ENCODE measurements at regions not wholly inside any gene's neighbourhood (a gene's known extent, or its start where the extent isn't known, plus 50 kb on each side); places are given as distances from the start of the nearest gene placed in this dataset.
"Not testable (repeated sequence)": the region's sequence is repeated elsewhere in the genome, so short reads cannot be mapped to it uniquely, and the experiment has no call there.

DNA sequence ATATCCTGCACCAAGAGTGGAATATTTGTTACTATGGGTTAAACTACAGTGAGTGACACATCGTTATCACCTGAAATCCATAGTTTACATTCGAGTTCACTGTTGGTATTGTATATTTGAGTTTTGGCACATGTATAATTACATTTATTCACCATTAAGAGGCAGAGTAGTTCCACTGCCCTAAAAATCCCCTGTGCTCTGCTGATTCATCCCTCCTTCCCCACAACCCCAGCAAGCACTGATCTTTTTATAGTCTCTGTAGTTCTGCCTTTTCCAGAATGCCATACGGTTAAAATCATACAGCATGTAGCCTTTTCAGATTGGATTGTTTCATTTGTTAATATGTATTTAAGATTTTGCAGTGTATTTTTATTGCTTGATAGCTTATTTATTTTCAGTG, 495.2 kb downstream of the DIRAS2 start:
- H3K4me3 ChIP-seq (ENCODE audit: low read length), result no peak overlapping the region
- H3K4me2 ChIP-seq (ENCODE audit: low read depth, low read length, poor library complexity, severe bottlenecking), result no peak overlapping the region
- H4K20me1 ChIP-seq (ENCODE audit: insufficient read depth, low read depth, low read length), result no peaks in the 10 kb centered on the region
- H3K4me1 ChIP-seq (ENCODE audit: low read length), result no peaks in the 10 kb centered on the region
- H3K27ac ChIP-seq (ENCODE audit: low read length), result no peak overlapping the region
- no peak overlapping the region for H3K9ac ChIP-seq (ENCODE audit: low read length)
- peaks cover 6% of the 10 kb centered on the region; the same call in 1 of the 2 replicates for H3K27me3 ChIP-seq (ENCODE audit: low read length)
- no peaks in the 10 kb centered on the region for H3K36me3 ChIP-seq (ENCODE audit: insufficient read depth, low read length)
- H3K9me3 ChIP-seq (ENCODE audit: low read length), result peaks cover 6% of the 10 kb centered on the region; the same call in 1 of the 2 replicates
- no peaks in the 10 kb centered on the region for H3K79me2 ChIP-seq (ENCODE audit: low read length)
- DNase-seq, result no peak
- no peak overlapping the region for H2AFZ ChIP-seq (ENCODE audit: low read length)
- H3K9me2 ChIP-seq (replicated peaks; ENCODE audit: insufficient read depth, low read length), result no peaks in the 10 kb centered on the region

DNA sequence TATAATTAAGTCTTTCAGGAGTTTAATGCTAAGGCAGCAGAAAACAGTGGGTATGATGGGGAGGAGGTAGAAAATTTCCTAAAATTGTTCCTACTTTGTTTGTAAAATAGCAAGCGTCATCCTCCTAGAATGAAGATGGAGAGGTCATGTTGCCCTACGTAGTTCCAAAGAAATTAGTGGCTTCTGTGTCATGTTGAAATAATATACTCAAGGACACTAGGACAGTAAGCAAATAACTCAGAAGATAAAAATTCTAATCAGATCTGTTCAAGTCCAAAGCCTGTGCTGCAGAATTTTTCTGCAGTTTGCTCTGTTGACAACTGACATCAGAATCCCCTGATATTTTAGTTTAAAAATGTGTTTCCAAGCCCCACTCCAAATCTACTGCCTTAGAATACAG, 486.3 kb downstream of the DIRAS2 start:
- Histone ChIP-seq H2AFZ (ENCODE audit: low read length) (peak overlapping the region; percentile 65), H3K4me2 (ENCODE audit: low read depth, low read length, poor library complexity, severe bottlenecking) (no peak overlapping the region), H3K9ac (ENCODE audit: low read length) (no peak overlapping the region), H3K9me3 (ENCODE audit: low read length) (no peaks in the 10 kb centered on the region), H3K27ac (ENCODE audit: low read length) (no peak overlapping the region), H3K4me1 (ENCODE audit: low read length) (peaks cover 2% of the 10 kb centered on the region; the same call in 1 of the 2 replicates), H3K36me3 (ENCODE audit: insufficient read depth, low read length) (no peaks in the 10 kb centered on the region), H3K9me2 (replicated peaks; ENCODE audit: insufficient read depth, low read length) (no peaks in the 10 kb centered on the region), H3K27me3 (ENCODE audit: low read length) (no peaks in the 10 kb centered on the region), H4K20me1 (ENCODE audit: insufficient read depth, low read depth, low read length) (no peaks in the 10 kb centered on the region), H3K4me3 (ENCODE audit: low read length) (no peak overlapping the region), H3K79me2 (ENCODE audit: low read length) (no peaks in the 10 kb centered on the region)
- DNase-seq, result no peak

DNA sequence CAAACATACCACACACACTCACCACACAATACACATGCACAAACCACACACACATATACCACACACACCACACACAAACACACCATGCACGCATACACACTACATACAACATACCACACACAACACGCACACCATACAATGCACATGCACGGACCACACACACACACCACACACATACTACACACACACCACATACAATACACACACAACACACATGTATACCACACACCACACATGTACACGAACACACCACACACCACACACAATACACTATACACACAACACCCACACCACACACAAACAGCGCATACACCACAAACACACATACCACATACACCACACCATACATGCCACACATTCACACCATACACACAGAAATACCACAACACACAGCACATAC, 480.3 kb downstream of the DIRAS2 start:
- DNase-seq, result no peak
- H3K9me3 ChIP-seq (ENCODE audit: low read length), result no peaks in the 10 kb centered on the region
- no peaks in the 10 kb centered on the region for H3K4me1 ChIP-seq (ENCODE audit: low read length)
- no peak overlapping the region for H3K4me3 ChIP-seq (ENCODE audit: low read length)
- H3K27me3 ChIP-seq (ENCODE audit: low read length), result no peaks in the 10 kb centered on the region
- H4K20me1 ChIP-seq (ENCODE audit: insufficient read depth, low read depth, low read length), result no peaks in the 10 kb centered on the region
- no peak overlapping the region for H3K4me2 ChIP-seq (ENCODE audit: low read depth, low read length, poor library complexity, severe bottlenecking)
- no peak overlapping the region for H3K9ac ChIP-seq (ENCODE audit: low read length)
- H3K9me2 ChIP-seq (replicated peaks; ENCODE audit: insufficient read depth, low read length), result no peaks in the 10 kb centered on the region
- no peak overlapping the region for H2AFZ ChIP-seq (ENCODE audit: low read length)
- no peaks in the 10 kb centered on the region for H3K36me3 ChIP-seq (ENCODE audit: insufficient read depth, low read length)
- no peak overlapping the region for H3K27ac ChIP-seq (ENCODE audit: low read length)
- no peaks in the 10 kb centered on the region for H3K79me2 ChIP-seq (ENCODE audit: low read length)

DNA sequence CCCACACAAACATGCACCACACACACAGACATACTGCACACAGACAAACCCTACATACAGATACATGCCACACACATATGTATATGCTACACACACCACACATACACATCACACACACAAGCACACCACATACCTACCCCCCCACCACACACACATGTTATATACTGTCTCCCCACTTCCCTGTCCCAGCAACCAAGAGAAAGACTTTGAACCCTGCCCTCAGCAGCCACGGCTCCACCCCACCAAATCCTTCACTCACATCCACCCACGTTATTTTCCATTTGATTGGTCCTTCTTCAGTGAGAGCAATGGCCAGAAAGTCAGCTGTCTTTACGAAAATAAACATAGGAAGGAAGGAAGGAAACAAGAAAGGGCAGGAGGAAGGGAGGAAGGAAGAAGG, 479.8 kb downstream of the DIRAS2 start:
- H2AFZ ChIP-seq (ENCODE audit: low read length), result peak overlapping the region; percentile 43; the same call in 1 of the 2 replicates
- no peaks in the 10 kb centered on the region for H3K4me1 ChIP-seq (ENCODE audit: low read length)
- H3K4me2 ChIP-seq (ENCODE audit: low read depth, low read length, poor library complexity, severe bottlenecking), result no peak overlapping the region
- H3K9me2 ChIP-seq (replicated peaks; ENCODE audit: insufficient read depth, low read length), result no peaks in the 10 kb centered on the region
- no peak for DNase-seq
- H3K27ac ChIP-seq (ENCODE audit: low read length), result no peak overlapping the region
- no peaks in the 10 kb centered on the region for H3K36me3 ChIP-seq (ENCODE audit: insufficient read depth, low read length)
- H3K4me3 ChIP-seq (ENCODE audit: low read length), result no peak overlapping the region
- H3K79me2 ChIP-seq (ENCODE audit: low read length), result no peaks in the 10 kb centered on the region
- H3K9me3 ChIP-seq (ENCODE audit: low read length), result no peaks in the 10 kb centered on the region
- no peaks in the 10 kb centered on the region for H4K20me1 ChIP-seq (ENCODE audit: insufficient read depth, low read depth, low read length)
- no peak overlapping the region for H3K9ac ChIP-seq (ENCODE audit: low read length)
- H3K27me3 ChIP-seq (ENCODE audit: low read length), result no peaks in the 10 kb centered on the region

DNA sequence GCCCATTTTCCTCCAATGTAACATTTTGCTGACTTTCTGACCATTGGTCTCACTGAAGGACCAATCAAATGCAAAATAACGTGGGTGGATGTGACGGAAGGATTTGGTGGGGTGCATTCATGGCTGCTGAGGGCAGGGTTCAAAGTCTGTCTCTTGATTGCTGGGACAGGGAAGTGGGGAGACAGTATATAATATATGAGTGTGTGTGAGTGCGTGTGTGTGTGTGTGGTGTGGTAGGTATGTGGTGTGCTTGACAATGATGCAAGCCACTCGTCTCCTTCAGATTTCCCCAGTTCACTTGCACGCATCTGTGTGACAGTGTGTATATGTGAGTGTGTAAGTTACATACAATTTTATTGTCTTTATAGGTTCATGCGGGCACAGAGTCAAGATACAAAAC, 477.3 kb downstream of the DIRAS2 start:
- no peaks in the 10 kb centered on the region for H3K79me2 ChIP-seq (ENCODE audit: low read length)
- H3K4me2 ChIP-seq (ENCODE audit: low read depth, low read length, poor library complexity, severe bottlenecking), result no peak overlapping the region
- H3K36me3 ChIP-seq (ENCODE audit: insufficient read depth, low read length), result no peaks in the 10 kb centered on the region
- no peak overlapping the region for H3K27ac ChIP-seq (ENCODE audit: low read length)
- H3K9me3 ChIP-seq (ENCODE audit: low read length), result no peaks in the 10 kb centered on the region
- H3K4me3 ChIP-seq (ENCODE audit: low read length), result no peak overlapping the region
- no peak overlapping the region for H3K9ac ChIP-seq (ENCODE audit: low read length)
- no peaks in the 10 kb centered on the region for H4K20me1 ChIP-seq (ENCODE audit: insufficient read depth, low read depth, low read length)
- no peaks in the 10 kb centered on the region for H3K9me2 ChIP-seq (replicated peaks; ENCODE audit: insufficient read depth, low read length)
- no peaks in the 10 kb centered on the region for H3K4me1 ChIP-seq (ENCODE audit: low read length)
- peaks cover 2% of the 10 kb centered on the region; the same call in 1 of the 2 replicates for H3K27me3 ChIP-seq (ENCODE audit: low read length)
- DNase-seq, result no peak
- H2AFZ ChIP-seq (ENCODE audit: low read length), result no peak overlapping the region

DNA sequence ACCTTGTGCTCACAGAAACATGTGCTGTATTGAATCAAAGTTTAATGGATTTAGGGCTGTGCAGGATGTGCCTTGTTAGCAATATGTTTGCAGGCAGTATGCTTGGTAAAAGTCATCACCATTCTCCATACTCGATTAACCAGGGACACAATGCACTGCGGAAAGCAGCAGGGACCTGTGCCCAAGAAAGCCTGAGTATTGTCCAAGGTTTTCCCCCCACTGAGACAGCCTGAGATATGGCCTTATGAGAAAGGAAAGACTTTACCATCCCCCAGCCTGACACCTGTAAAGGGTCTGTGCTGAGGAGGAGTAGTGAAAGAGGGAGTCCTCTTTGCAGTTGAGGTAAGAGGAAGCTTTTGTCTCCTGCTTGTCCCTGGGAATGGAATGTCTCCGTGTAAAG, 476.2 kb downstream of the DIRAS2 start:
- not testable (repeated sequence) for H4K20me1 ChIP-seq (ENCODE audit: insufficient read depth, low read depth, low read length); H3K27ac ChIP-seq (ENCODE audit: low read length); H3K4me2 ChIP-seq (ENCODE audit: low read depth, low read length, poor library complexity, severe bottlenecking); DNase-seq; H3K27me3 ChIP-seq (ENCODE audit: low read length); H3K4me1 ChIP-seq (ENCODE audit: low read length); H3K36me3 ChIP-seq (ENCODE audit: insufficient read depth, low read length); H3K4me3 ChIP-seq (ENCODE audit: low read length); H3K79me2 ChIP-seq (ENCODE audit: low read length); H3K9me2 ChIP-seq (replicated peaks; ENCODE audit: insufficient read depth, low read length); H2AFZ ChIP-seq (ENCODE audit: low read length); H3K9ac ChIP-seq (ENCODE audit: low read length); H3K9me3 ChIP-seq (ENCODE audit: low read length)

DNA sequence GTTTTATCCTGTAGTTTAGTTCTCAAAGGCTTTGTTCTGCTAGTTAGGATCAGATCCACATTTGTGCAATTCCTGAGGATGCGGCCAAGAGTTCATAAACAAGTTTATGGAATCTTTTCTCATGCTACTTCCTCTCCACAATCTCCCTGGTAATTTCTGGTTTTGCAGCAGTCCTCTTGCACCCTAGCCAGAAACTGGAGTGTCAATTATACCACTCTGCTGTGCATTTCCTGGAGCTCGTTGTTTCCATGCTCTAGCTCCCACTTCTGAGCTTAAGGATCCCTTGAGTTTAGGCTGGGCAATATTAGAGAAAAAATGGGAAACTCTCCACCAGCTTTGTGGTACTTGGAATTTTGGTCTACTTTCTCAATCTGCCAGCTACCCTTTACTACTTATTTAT, 474.7 kb downstream of the DIRAS2 start:
- no peak for DNase-seq
- no peaks in the 10 kb centered on the region for H3K9me3 ChIP-seq (ENCODE audit: low read length)
- H4K20me1 ChIP-seq (ENCODE audit: insufficient read depth, low read depth, low read length), result no peaks in the 10 kb centered on the region
- H2AFZ ChIP-seq (ENCODE audit: low read length), result no peak overlapping the region
- no peak overlapping the region for H3K4me2 ChIP-seq (ENCODE audit: low read depth, low read length, poor library complexity, severe bottlenecking)
- H3K36me3 ChIP-seq (ENCODE audit: insufficient read depth, low read length), result no peaks in the 10 kb centered on the region
- no peak overlapping the region for H3K4me3 ChIP-seq (ENCODE audit: low read length)
- H3K9ac ChIP-seq (ENCODE audit: low read length), result no peak overlapping the region
- no peaks in the 10 kb centered on the region for H3K9me2 ChIP-seq (replicated peaks; ENCODE audit: insufficient read depth, low read length)
- H3K4me1 ChIP-seq (ENCODE audit: low read length), result no peaks in the 10 kb centered on the region
- no peaks in the 10 kb centered on the region for H3K79me2 ChIP-seq (ENCODE audit: low read length)
- H3K27ac ChIP-seq (ENCODE audit: low read length), result no peak overlapping the region
- peaks cover 2% of the 10 kb centered on the region; the same call in 1 of the 2 replicates for H3K27me3 ChIP-seq (ENCODE audit: low read length)

DNA sequence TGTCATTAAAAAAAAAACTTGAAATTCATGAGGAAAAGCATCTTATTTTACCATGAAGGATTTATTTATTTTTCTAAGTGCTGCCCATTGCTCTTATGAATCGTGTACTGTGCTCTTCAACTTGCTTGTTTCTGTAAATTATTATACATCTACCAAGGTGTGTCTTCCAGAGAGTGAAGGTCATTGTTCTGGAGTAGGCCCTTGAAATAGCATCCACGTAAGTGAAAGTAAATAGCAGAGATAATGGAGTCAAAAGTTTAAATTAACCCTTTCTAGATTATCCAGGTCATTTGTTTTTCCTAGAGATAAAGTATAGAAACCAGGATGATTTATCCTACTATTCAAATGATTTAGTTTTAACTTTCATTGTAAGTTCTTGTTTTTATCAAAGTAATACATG, 473.1 kb downstream of the DIRAS2 start:
- Histone ChIP-seq H3K9ac (ENCODE audit: low read length) (no peak overlapping the region), H3K36me3 (ENCODE audit: insufficient read depth, low read length) (no peaks in the 10 kb centered on the region), H3K9me3 (ENCODE audit: low read length) (no peaks in the 10 kb centered on the region), H4K20me1 (ENCODE audit: insufficient read depth, low read depth, low read length) (no peaks in the 10 kb centered on the region), H3K4me2 (ENCODE audit: low read depth, low read length, poor library complexity, severe bottlenecking) (no peak overlapping the region), H3K9me2 (replicated peaks; ENCODE audit: insufficient read depth, low read length) (no peaks in the 10 kb centered on the region), H3K4me3 (ENCODE audit: low read length) (no peak overlapping the region), H3K27me3 (ENCODE audit: low read length) (peaks cover 2% of the 10 kb centered on the region; the same call in 1 of the 2 replicates), H3K79me2 (ENCODE audit: low read length) (no peaks in the 10 kb centered on the region), H3K4me1 (ENCODE audit: low read length) (no peaks in the 10 kb centered on the region), H2AFZ (ENCODE audit: low read length) (no peak overlapping the region), H3K27ac (ENCODE audit: low read length) (no peak overlapping the region)
- DNase-seq, result no peak

DNA sequence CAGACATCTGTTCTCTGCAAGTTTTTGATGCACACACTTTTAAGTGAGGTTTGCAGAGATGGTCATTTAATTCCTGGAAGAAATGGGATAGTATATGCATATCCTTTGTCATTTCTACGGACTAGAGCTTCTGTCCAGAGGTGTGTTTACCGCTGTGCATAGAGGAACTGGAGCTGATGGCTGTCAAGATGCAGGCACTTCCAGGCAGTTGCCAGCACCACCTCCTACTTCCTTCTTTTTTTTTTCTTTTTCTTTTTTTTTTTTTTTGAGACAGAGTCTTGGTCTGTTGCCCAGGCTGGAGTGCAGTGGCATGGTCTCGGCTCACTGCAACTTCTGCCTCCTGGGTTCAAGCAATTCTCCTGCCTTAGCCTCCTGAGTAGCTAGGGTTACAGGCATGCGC, 468.7 kb downstream of the DIRAS2 start:
- H3K9me3 ChIP-seq (ENCODE audit: low read length); DNase-seq: not testable (repeated sequence)

More for the DNA sequence above, 468.7 kb downstream of the DIRAS2 start:
- H3K36me3 ChIP-seq (ENCODE audit: insufficient read depth, low read length); H3K9ac ChIP-seq (ENCODE audit: low read length); H3K4me3 ChIP-seq (ENCODE audit: low read length); H3K27ac ChIP-seq (ENCODE audit: low read length); H3K9me2 ChIP-seq (replicated peaks; ENCODE audit: insufficient read depth, low read length); H3K27me3 ChIP-seq (ENCODE audit: low read length); H4K20me1 ChIP-seq (ENCODE audit: insufficient read depth, low read depth, low read length); H3K4me2 ChIP-seq (ENCODE audit: low read depth, low read length, poor library complexity, severe bottlenecking); H2AFZ ChIP-seq (ENCODE audit: low read length); H3K79me2 ChIP-seq (ENCODE audit: low read length): not testable (repeated sequence)
- peaks cover 25% of the 10 kb centered on the region for H3K4me1 ChIP-seq (ENCODE audit: low read length)

Data from Karpas-422 (cell line).